Fibroblast of mammary gland (primary cell): ENCODE measurements at regions not wholly inside any gene's neighbourhood (a gene's known extent, or its start where the extent isn't known, plus 50 kb on each side); places are given as distances from the start of the nearest gene placed in this dataset.

ENCODE experiments used
- DNase-seq: peaks from one replicate; pipeline ENCODE4 v3.0.0-alpha.2; 2010; ENCODE audit warnings: low read depth
- H3K4me3 ChIP-seq: 2 replicates; pipeline ENCODE4 v1.5.1; 2011; ENCODE audit warnings: low read depth, mild to moderate bottlenecking, low read length, moderate library complexity; ENCODE audit not compliant: control insufficient read depth
- CTCF ChIP-seq: conservative IDR thresholded peaks from 2 replicates; pipeline ENCODE4 v1.5.1; 2011; ENCODE audit warnings: low read depth, low read length, inconsistent platforms; ENCODE audit not compliant: control insufficient read depth, insufficient read depth

- DNase-seq = peak; percentile 7
- H3K4me3 ChIP-seq = no peak overlapping the region
- no peak for TF ChIP-seq CTCF
These were observed 50.5 kb upstream of the CCL1 start for GRCh38 chr17:34413443-34414119.

GRCh38 chr17:34412965-34413441 is 50.0 kb upstream of the CCL1 start:
- peak; percentile 69 for DNase-seq
- H3K4me3 ChIP-seq = no peak overlapping the region
- no peak for TF ChIP-seq CTCF
